Left kidney (tissue), 1 donor: ENCODE measurements at regions not wholly inside any gene's neighbourhood (a gene's known extent, or its start where the extent isn't known, plus 50 kb on each side); places are given as distances from the start of the nearest gene placed in this dataset.
"Not testable (repeated sequence)": the region's sequence is repeated elsewhere in the genome, so short reads cannot be mapped to it uniquely, and the experiment has no call there.

ENCODE experiments used
- DNase-seq: peaks from one replicate; pipeline ENCODE4 v3.0.0-alpha.2; 2013

- DNase-seq: no peak
These were observed 334.7 kb upstream of the NDST3 start for GRCh38 chr4:117699595-117699994.

DNA sequence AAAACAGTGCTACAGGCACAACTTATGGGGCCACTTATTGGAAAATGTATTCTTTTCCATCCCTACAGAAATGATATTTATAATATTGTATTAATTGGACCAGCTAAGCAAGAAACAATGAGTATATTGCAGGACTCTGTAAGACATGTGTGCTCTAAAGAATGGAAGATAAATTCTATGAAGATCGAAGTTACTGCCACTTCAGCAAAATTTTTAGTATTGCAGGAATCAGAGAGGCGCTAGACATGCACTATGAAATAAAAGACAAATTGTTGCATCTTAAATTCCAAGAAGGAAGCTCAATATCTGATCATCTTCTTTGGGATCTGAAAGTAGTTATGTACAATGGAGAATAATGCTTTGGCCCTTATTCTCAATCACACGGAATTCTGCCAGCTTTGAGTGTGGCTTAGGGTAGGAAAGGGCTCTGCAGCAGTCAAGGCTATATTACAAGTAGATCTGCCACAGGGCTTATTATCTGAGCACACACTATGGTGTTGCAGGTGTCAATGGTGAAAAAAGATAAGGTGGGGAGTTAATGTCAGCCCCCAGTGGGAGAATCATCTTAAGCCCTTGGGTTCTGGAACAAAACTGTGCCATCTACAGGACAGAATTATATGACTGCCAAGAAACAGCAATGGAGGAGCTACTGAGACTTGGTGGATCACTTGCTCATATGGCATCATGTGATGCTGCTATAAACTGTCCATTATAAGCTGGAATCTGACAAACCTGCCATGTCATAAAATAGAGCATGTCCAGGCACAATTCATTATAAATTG is 334.0 kb upstream of the NDST3 start:
- DNase-seq: no peak

- no peak for DNase-seq
These were observed 331.9 kb upstream of the NDST3 start for GRCh38 chr4:117702353-117702752.

- no peak for DNase-seq
These were observed 329.6 kb upstream of the NDST3 start for GRCh38 chr4:117704721-117705120.

- no peak for DNase-seq
These were observed 293.6 kb upstream of the NDST3 start for GRCh38 chr4:117740736-117741135.

GRCh38 chr4:117745379-117745778 is 288.9 kb upstream of the NDST3 start:
- DNase-seq: not testable (repeated sequence)

- DNase-seq: no peak
These were observed 278.8 kb upstream of the NDST3 start for GRCh38 chr4:117755438-117755837.

GRCh38 chr4:117768610-117769009 is 265.7 kb upstream of the NDST3 start:
- DNase-seq: no peak

- DNase-seq: peak; percentile 6
These were observed 263.8 kb upstream of the NDST3 start for GRCh38 chr4:117770269-117771102.

- DNase-seq: no peak
These were observed 262.5 kb upstream of the NDST3 start for GRCh38 chr4:117771647-117772337.

DNA sequence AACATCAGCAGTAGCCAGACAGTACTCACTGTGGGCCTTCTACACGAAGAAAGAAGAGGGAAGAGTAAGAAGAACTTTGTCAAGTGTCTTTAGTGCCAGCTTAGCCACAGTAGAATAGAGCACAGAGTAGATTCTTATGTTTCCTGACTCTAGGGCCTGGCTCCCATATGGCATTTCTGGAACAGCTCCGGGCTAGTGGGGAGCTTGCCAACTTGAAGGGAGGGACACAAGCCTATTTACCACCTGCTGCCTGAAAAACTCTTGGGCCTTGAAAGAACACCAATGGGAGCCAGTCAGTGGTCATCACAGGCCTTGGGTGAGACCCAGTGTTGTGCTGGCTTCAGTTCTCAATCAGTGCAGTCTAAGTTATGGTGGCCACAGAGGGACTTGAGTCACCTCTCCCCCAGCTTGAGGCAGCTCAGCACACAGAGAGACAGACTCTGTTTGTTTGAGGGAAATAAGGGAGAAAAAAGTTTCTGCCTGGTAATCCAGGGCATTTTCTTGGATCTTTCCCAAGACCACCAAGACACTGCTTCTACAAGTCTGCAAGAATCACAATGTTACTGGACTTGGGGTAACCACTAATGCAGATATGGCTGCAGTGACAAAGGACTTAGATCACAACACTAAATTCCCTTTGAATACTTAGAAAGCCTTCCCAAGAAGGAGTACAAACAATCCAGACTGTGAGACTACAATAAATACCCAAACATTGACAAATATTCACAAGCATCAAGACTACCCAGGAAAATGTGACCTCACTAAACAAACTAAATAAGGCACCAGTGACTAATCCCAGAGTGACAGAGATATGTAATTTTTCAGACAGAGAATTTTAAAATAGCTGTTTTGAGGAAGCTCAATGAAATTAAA is 261.0 kb upstream of the NDST3 start:
- no peak for DNase-seq

GRCh38 chr4:117777721-117778120 is 256.6 kb upstream of the NDST3 start:
- DNase-seq: peak; percentile 13

DNA sequence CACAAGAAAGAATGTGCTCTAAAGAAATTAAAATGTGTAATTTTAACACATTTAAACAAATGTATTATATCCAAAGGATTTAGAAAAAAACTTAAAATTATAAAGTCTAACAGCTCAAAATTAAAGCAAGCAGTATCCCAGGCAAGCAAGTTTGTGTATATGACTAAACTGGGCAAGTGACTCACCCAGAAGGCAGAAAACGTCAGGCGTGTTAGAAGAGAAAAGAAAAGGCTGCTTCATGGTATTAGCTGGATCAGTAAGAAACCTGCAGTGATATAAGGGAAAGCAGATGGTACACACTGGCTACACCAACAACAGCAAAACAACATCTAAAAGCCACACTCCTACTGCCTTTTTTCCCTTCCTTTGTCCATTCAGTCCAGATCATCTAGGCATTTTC is 250.6 kb upstream of the NDST3 start:
- no peak for DNase-seq

DNA sequence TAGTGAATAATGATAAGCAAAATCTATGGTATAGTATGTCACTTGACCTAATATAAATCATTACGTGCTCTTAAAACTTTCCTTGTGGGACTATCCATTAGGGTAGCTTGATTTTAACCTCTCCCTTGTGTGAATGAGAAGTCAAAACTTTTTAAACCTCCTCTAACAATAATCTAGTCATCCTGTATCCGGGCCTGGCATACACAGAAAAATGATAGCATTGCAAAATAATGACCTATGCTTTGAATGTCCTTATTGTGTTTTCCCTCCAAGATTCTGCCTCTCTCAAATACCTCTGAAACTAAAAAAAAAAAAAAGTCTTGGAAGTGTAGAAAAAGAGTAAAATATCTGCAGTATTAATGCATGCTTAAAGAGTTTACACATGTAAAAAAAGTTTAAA is 250.0 kb upstream of the NDST3 start:
- DNase-seq: no peak

GRCh38 chr4:117786566-117786965 is 247.7 kb upstream of the NDST3 start:
- no peak for DNase-seq

GRCh38 chr4:117793845-117794480 is 240.3 kb upstream of the NDST3 start:
- no peak for DNase-seq

GRCh38 chr4:117796677-117797076 is 237.6 kb upstream of the NDST3 start:
- no peak for DNase-seq

GRCh38 chr4:117800636-117801035 is 233.7 kb upstream of the NDST3 start:
- DNase-seq: no peak

DNA sequence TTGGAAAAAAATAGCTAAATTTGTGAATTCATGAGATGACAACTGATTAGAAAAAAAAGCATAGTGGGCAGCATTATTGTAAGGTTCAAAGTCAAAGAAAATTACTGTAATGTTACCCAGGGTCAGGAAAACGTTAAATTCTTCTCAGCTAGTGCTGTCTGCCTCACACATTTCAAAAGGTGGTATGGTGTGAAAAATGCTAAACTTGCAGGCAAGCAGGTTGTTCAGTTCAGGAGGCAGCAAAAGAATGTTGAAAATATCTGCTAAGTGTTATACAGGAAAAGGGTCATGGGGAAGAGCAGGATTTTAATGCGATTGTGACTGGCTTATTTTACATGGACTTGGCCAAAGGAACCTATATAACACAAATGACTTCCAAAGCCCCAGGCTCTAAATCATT is 232.5 kb upstream of the NDST3 start:
- DNase-seq: no peak

DNA sequence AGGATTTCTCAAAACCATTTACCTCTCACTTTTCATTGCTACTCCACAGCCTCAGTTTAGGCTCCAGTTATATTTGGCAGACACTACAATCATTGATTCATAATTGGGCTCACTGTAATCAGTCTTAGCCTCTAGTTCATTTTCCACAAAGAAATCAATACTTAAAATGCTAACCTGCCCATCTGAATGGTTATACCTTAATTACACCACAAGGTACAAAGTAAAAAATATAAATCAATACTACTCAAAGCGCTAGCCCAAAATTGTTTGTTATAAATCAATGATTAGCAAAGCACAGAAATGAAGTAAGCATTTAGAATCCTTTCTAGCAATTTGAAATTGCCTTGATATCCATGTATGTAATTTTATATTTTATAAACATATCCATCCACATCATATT is 222.6 kb upstream of the NDST3 start:
- DNase-seq: no peak
